Stomach (tissue), 8 donors: ENCODE measurements at regions not wholly inside any gene's neighbourhood (a gene's known extent, or its start where the extent isn't known, plus 50 kb on each side); places are given as distances from the start of the nearest gene placed in this dataset.

Source experiments
- DNase-seq, 2 donors: peaks; one replicate each; pipeline versions ENCODE4 v3.0.0 to v3.0.0-alpha.2; 2013 to 2019
- H3K27ac ChIP-seq, 5 donors: fragments of 200-600 bp in 4 of 5; sonication (generic) in 4 of 5; one replicate each; pipeline ENCODE4 v1.5.1; 2013 to 2019; ENCODE audit warnings: mild to moderate bottlenecking in 1 of 5, moderate library complexity in 1 of 5
- H3K27me3 ChIP-seq, 3 donors: fragments of 200-600 bp; sonication (generic); one replicate each; pipeline ENCODE4 v1.5.1; 2017 to 2019; ENCODE audit warnings: mixed run types in 1 of 3
- H3K36me3 ChIP-seq, 4 donors: fragments of 200-600 bp; sonication (generic); 1 replicate in 3 of 4; 2 replicates in 1 of 4; pipeline ENCODE4 v1.5.1; 2016 to 2019
- H3K4me1 ChIP-seq, 4 donors: fragments of 200-600 bp; sonication (generic); one replicate each; pipeline ENCODE4 v1.5.1; 2016 to 2019
- H3K4me3 ChIP-seq, 4 donors: fragments of 200-600 bp; sonication (generic) in 3 of 4; one replicate each; pipeline ENCODE4 v1.5.1; 2016 to 2019; ENCODE audit warnings: mild to moderate bottlenecking in 1 of 4
- H3K9me3 ChIP-seq, 4 donors: fragments of 200-600 bp; sonication (generic); one replicate each; pipeline ENCODE4 v1.5.1; 2016 to 2019
- CTCF ChIP-seq, 7 experiments: fragments of 450-650 bp in 4 of 7; fragments of 200-600 bp in 3 of 7; sonication (generic) in 3 of 7; IDR thresholded peaks; one replicate each; pipeline ENCODE4 v1.5.1; 2016 to 2019; ENCODE audit warnings: antibody characterized with exemption in 7 of 7, control low read depth in 2 of 7, mild to moderate bottlenecking in 1 of 7
- EP300 ChIP-seq: sonication (generic); formaldehyde crosslinking; IDR thresholded peaks from one replicate; pipeline ENCODE4 v1.6.1; 2017; ENCODE audit warnings: antibody characterized with exemption
- POLR2A ChIP-seq, 4 donors: fragments of 450-650 bp; IDR thresholded peaks; one replicate each; pipeline ENCODE4 v1.6.1; 2016; ENCODE audit warnings: antibody characterized with exemption in 4 of 4, control low read depth in 2 of 4, mild to moderate bottlenecking in 1 of 4, moderate library complexity in 1 of 4
- POLR2AphosphoS5 ChIP-seq, 3 donors: sonication (generic); formaldehyde crosslinking; IDR thresholded peaks; one replicate each; pipeline ENCODE4 v1.6.1; 2016; ENCODE audit warnings: antibody characterized with exemption in 3 of 3
- WGBS, 5 donors: extraction: QIAGEN DNeasy Blood & Tissue Kit in 3 of 5; methylation state at CpG; one replicate each; pipeline versions ENCODE4 v1.1.5 to v1.1.7; 2013 to 2018; 5-methylcytosine and 5-hydroxymethylcytosine counted together
- intact Hi-C: fragments of 100-400 bp; cut with DNase I; formaldehyde crosslinking; loops from one replicate; pipeline ENCODE4 v1.15.1; 2023; ENCODE audit warnings: low total_unique reads
- donor health status: healthy with polysubstance abuse.
- donor health status: Bipolar disorder and iron deficiency.
- donor health status: healthy.

- Histone ChIP-seq H3K4me3 (no peak overlapping the region), H3K36me3 (no peaks in the 10 kb centered on the region), H3K27me3 (peaks cover 0 to 21% (median 0%) of the 10 kb centered on the region in 3 donors), H3K27ac (no peak overlapping the region), H3K9me3 (no peaks in the 10 kb centered on the region), H3K4me1 (no peaks in the 10 kb centered on the region)
- DNase-seq = no peak
- intact Hi-C loops = no loop called here
- 37 to 50% (median 49%) methylated on average over 6 of the region's 6 CpGs for WGBS, 5 donors
- TF ChIP-seq POLR2A (IDR thresholded peaks at IDR 0.05) (no peak), POLR2AphosphoS5 (IDR thresholded peaks at IDR 0.05) (no peak), CTCF (IDR thresholded peaks at IDR 0.05) (no peak), EP300 (no peak)
Measured at GRCh38 chr11:32210556-32210955, 119.7 kb downstream of the RCN1 start.

- TF ChIP-seq POLR2A (IDR thresholded peaks at IDR 0.05) (no peak), EP300 (no peak), CTCF (IDR thresholded peaks at IDR 0.05) (no peak), POLR2AphosphoS5 (IDR thresholded peaks at IDR 0.05) (no peak)
- Histone ChIP-seq H3K4me3 (no peak overlapping the region), H3K27ac (no peak overlapping the region), H3K4me1 (no peaks in the 10 kb centered on the region), H3K27me3 (peaks cover 0 to 9% (median 0%) of the 10 kb centered on the region in 3 donors), H3K36me3 (no peaks in the 10 kb centered on the region), H3K9me3 (no peaks in the 10 kb centered on the region)
- 42 to 77% (median 68%) methylated on average over 5 of the region's 5 CpGs for WGBS, 5 donors
- DNase-seq = peak in 1 of 2 donors; percentile 22
- intact Hi-C loops = no loop called here
Measured at GRCh38 chr11:32213223-32213622, 122.3 kb downstream of the RCN1 start.

- intact Hi-C loops = no loop called here
Measured at GRCh38 chr11:32215157-32215556, 124.3 kb downstream of the RCN1 start.

GRCh38 chr11:32216749-32217148 is 125.9 kb downstream of the RCN1 start:
- Histone ChIP-seq H3K36me3 (no peaks in the 10 kb centered on the region), H3K4me1 (no peaks in the 10 kb centered on the region), H3K4me3 (no peak overlapping the region), H3K27ac (no peak overlapping the region), H3K9me3 (no peaks in the 10 kb centered on the region), H3K27me3 (peaks cover 0 to 4% (median 0%) of the 10 kb centered on the region in 3 donors)
- 77 to 85% (median 82%) methylated on average over 4 of the region's 4 CpGs for WGBS, 5 donors
- intact Hi-C loops = no loop called here
- no peak for DNase-seq
- no peak for TF ChIP-seq POLR2AphosphoS5 (IDR thresholded peaks at IDR 0.05)

More at GRCh38 chr11:32215157-32215556, 124.3 kb downstream of the RCN1 start:
- no peak overlapping the region for H3K4me3 ChIP-seq
- H3K36me3 ChIP-seq = no peaks in the 10 kb centered on the region
- WGBS, 5 donors = 71 to 89% (median 80%) methylated on average over 1 of the region's 1 CpG
- H3K27ac ChIP-seq = no peak overlapping the region
- DNase-seq = no peak
- no peaks in the 10 kb centered on the region for H3K9me3 ChIP-seq
- no peaks in the 10 kb centered on the region for H3K4me1 ChIP-seq
- H3K27me3 ChIP-seq = peaks cover 0 to 4% (median 4%) of the 10 kb centered on the region in 3 donors
- no peak for TF ChIP-seq CTCF (IDR thresholded peaks at IDR 0.05)
- TF ChIP-seq POLR2AphosphoS5 (IDR thresholded peaks at IDR 0.05) = no peak
- no peak for TF ChIP-seq EP300
- TF ChIP-seq POLR2A (IDR thresholded peaks at IDR 0.05) = no peak

GRCh38 chr11:32219320-32219719 is 128.4 kb downstream of the RCN1 start:
- no peak for DNase-seq
- Histone ChIP-seq H3K27ac (no peak overlapping the region), H3K27me3 (peaks cover 0 to 4% (median 0%) of the 10 kb centered on the region in 3 donors), H3K4me1 (no peaks in the 10 kb centered on the region), H3K9me3 (no peaks in the 10 kb centered on the region), H3K36me3 (no peaks in the 10 kb centered on the region), H3K4me3 (no peak overlapping the region)
- intact Hi-C loops = no loop called here
- WGBS, 5 donors = 67 to 78% (median 70%) methylated on average over 7 of the region's 7 CpGs
- TF ChIP-seq POLR2AphosphoS5 (IDR thresholded peaks at IDR 0.05) (no peak), POLR2A (IDR thresholded peaks at IDR 0.05) (no peak), EP300 (no peak)
